ENCODE measurements at regions not wholly inside any gene's neighbourhood (a gene's known extent, or its start where the extent isn't known, plus 50 kb on each side); places are given as distances from the start of the nearest gene placed in this dataset.

GRCh38 chr15:87609894-87610293 lies 646.6 kb downstream of the NTRK3 start:
- Histone ChIP-seq H3K4me3 (ENCODE audit: control insufficient read depth in 1 of 7, extremely low read depth in 1 of 7, insufficient read depth in 4 of 7, low read depth in 2 of 7, low read length in 6 of 7) (no peak overlapping the region), H3K4me1 (ENCODE audit: control extremely low read depth in 1 of 4, control insufficient read depth in 4 of 4, insufficient read depth in 4 of 4, low read length in 3 of 4) (no peaks in the 10 kb centered on the region), H3K27ac (ENCODE audit: insufficient read depth in 1 of 2, low read depth in 1 of 2, low read length in 2 of 2, poor library complexity in 1 of 2, severe bottlenecking in 2 of 2) (no peak overlapping the region), H3K36me3 (ENCODE audit: control insufficient read depth in 4 of 4, insufficient read depth in 4 of 4, low read length in 3 of 4) (no peaks in the 10 kb centered on the region), H3K27me3 (replicated peaks in 2 of 5; ENCODE audit: control insufficient read depth in 4 of 5, insufficient read depth in 5 of 5, low read length in 4 of 5) (peaks cover 0 to 4% (median 0%) of the 10 kb centered on the region in 5 experiments), H3K9me3 (ENCODE audit: control extremely low read depth in 1 of 5, control insufficient read depth in 4 of 5, insufficient read depth in 2 of 5, low read depth in 1 of 5, low read length in 4 of 5) (no peaks in the 10 kb centered on the region)
- ChIA-PET CTCF (no interaction called here), POLR2A (no interaction called here)
- 85% methylated on average over 3 of the region's 4 CpGs for WGBS (ENCODE audit: insufficient coverage)
- DNase-seq, result no peak

- Histone ChIP-seq H3K36me3 (ENCODE audit: control insufficient read depth in 4 of 4, insufficient read depth in 4 of 4, low read length in 3 of 4) (no peaks in the 10 kb centered on the region), H3K4me3 (ENCODE audit: control insufficient read depth in 1 of 7, extremely low read depth in 1 of 7, insufficient read depth in 4 of 7, low read depth in 2 of 7, low read length in 6 of 7) (no peak overlapping the region), H3K27ac (ENCODE audit: insufficient read depth in 1 of 2, low read depth in 1 of 2, low read length in 2 of 2, poor library complexity in 1 of 2, severe bottlenecking in 2 of 2) (no peak overlapping the region), H3K4me1 (ENCODE audit: control extremely low read depth in 1 of 4, control insufficient read depth in 4 of 4, insufficient read depth in 4 of 4, low read length in 3 of 4) (no peaks in the 10 kb centered on the region), H3K9me3 (ENCODE audit: control extremely low read depth in 1 of 5, control insufficient read depth in 4 of 5, insufficient read depth in 2 of 5, low read depth in 1 of 5, low read length in 4 of 5) (no peaks in the 10 kb centered on the region), H3K27me3 (replicated peaks in 2 of 5; ENCODE audit: control insufficient read depth in 4 of 5, insufficient read depth in 5 of 5, low read length in 4 of 5) (peaks cover 0 to 4% (median 0%) of the 10 kb centered on the region in 5 experiments)
- CTCF ChIA-PET, result no interaction called here
- POLR2A ChIA-PET, result no interaction called here
- no CpG with 5 or more reads among the region's 1 CpG for WGBS (ENCODE audit: insufficient coverage)
- no peak for DNase-seq
Measured at GRCh38 chr15:87609474-87609873, 647.1 kb downstream of the NTRK3 start.

GRCh38 chr15:87608238-87609028 lies 648.1 kb downstream of the NTRK3 start:
- WGBS (ENCODE audit: insufficient coverage), result 91% methylated on average over 3 of the region's 6 CpGs
- no peaks in the 10 kb centered on the region for H3K9me3 ChIP-seq (ENCODE audit: control extremely low read depth in 1 of 5, control insufficient read depth in 4 of 5, insufficient read depth in 2 of 5, low read depth in 1 of 5, low read length in 4 of 5)
- POLR2A ChIA-PET, result no interaction called here
- no peaks in the 10 kb centered on the region for H3K4me1 ChIP-seq (ENCODE audit: control extremely low read depth in 1 of 4, control insufficient read depth in 4 of 4, insufficient read depth in 4 of 4, low read length in 3 of 4)
- no peak overlapping the region for H3K27ac ChIP-seq (ENCODE audit: insufficient read depth in 1 of 2, low read depth in 1 of 2, low read length in 2 of 2, poor library complexity in 1 of 2, severe bottlenecking in 2 of 2)
- no peaks in the 10 kb centered on the region for H3K36me3 ChIP-seq (ENCODE audit: control insufficient read depth in 4 of 4, insufficient read depth in 4 of 4, low read length in 3 of 4)
- CTCF ChIA-PET, result no interaction called here
- no peaks in the 10 kb centered on the region for H3K27me3 ChIP-seq (replicated peaks in 2 of 5; ENCODE audit: control insufficient read depth in 4 of 5, insufficient read depth in 5 of 5, low read length in 4 of 5)
- no peak for DNase-seq
- no peak overlapping the region for H3K4me3 ChIP-seq (ENCODE audit: control insufficient read depth in 1 of 7, extremely low read depth in 1 of 7, insufficient read depth in 4 of 7, low read depth in 2 of 7, low read length in 6 of 7)

GRCh38 chr15:87606971-87607370 lies 649.6 kb downstream of the NTRK3 start:
- POLR2A ChIA-PET, result no interaction called here
- CTCF ChIA-PET, result no interaction called here
- Histone ChIP-seq H3K27me3 (replicated peaks in 2 of 5; ENCODE audit: control insufficient read depth in 4 of 5, insufficient read depth in 5 of 5, low read length in 4 of 5) (no peaks in the 10 kb centered on the region), H3K9me3 (ENCODE audit: control extremely low read depth in 1 of 5, control insufficient read depth in 4 of 5, insufficient read depth in 2 of 5, low read depth in 1 of 5, low read length in 4 of 5) (no peaks in the 10 kb centered on the region), H3K27ac (ENCODE audit: insufficient read depth in 1 of 2, low read depth in 1 of 2, low read length in 2 of 2, poor library complexity in 1 of 2, severe bottlenecking in 2 of 2) (no peak overlapping the region), H3K4me1 (ENCODE audit: control extremely low read depth in 1 of 4, control insufficient read depth in 4 of 4, insufficient read depth in 4 of 4, low read length in 3 of 4) (no peaks in the 10 kb centered on the region), H3K36me3 (ENCODE audit: control insufficient read depth in 4 of 4, insufficient read depth in 4 of 4, low read length in 3 of 4) (no peaks in the 10 kb centered on the region), H3K4me3 (ENCODE audit: control insufficient read depth in 1 of 7, extremely low read depth in 1 of 7, insufficient read depth in 4 of 7, low read depth in 2 of 7, low read length in 6 of 7) (no peak overlapping the region)
- DNase-seq, result no peak
- no CpG with 5 or more reads among the region's 1 CpG for WGBS (ENCODE audit: insufficient coverage)

GRCh38 chr15:87604857-87605446 lies 651.6 kb downstream of the NTRK3 start:
- no peak overlapping the region for H3K27ac ChIP-seq (ENCODE audit: insufficient read depth in 1 of 2, low read depth in 1 of 2, low read length in 2 of 2, poor library complexity in 1 of 2, severe bottlenecking in 2 of 2)
- no peaks in the 10 kb centered on the region for H3K4me1 ChIP-seq (ENCODE audit: control extremely low read depth in 1 of 4, control insufficient read depth in 4 of 4, insufficient read depth in 4 of 4, low read length in 3 of 4)
- H3K9me3 ChIP-seq (ENCODE audit: control extremely low read depth in 1 of 5, control insufficient read depth in 4 of 5, insufficient read depth in 2 of 5, low read depth in 1 of 5, low read length in 4 of 5), result no peaks in the 10 kb centered on the region
- CTCF ChIA-PET, result interaction anchor here (0.9 to 1.7 kb wide), 2 partner anchors 9 to 15 kb away, joined by 3 to 5 read pairs; no protein-coding TSS in a partner anchor
- no peaks in the 10 kb centered on the region for H3K36me3 ChIP-seq (ENCODE audit: control insufficient read depth in 4 of 4, insufficient read depth in 4 of 4, low read length in 3 of 4)
- POLR2A ChIA-PET, result no interaction called here
- no peaks in the 10 kb centered on the region for H3K27me3 ChIP-seq (replicated peaks in 2 of 5; ENCODE audit: control insufficient read depth in 4 of 5, insufficient read depth in 5 of 5, low read length in 4 of 5)
- WGBS (ENCODE audit: insufficient coverage), result 14% methylated on average over 4 of the region's 6 CpGs
- no peak overlapping the region for H3K4me3 ChIP-seq (ENCODE audit: control insufficient read depth in 1 of 7, extremely low read depth in 1 of 7, insufficient read depth in 4 of 7, low read depth in 2 of 7, low read length in 6 of 7)
- DNase-seq, result peak; percentile 3 to 12 (median 9)

GRCh38 chr15:87602371-87602770 lies 654.2 kb downstream of the NTRK3 start:
- Histone ChIP-seq H3K4me1 (ENCODE audit: control extremely low read depth in 1 of 4, control insufficient read depth in 4 of 4, insufficient read depth in 4 of 4, low read length in 3 of 4) (no peaks in the 10 kb centered on the region), H3K4me3 (ENCODE audit: control insufficient read depth in 1 of 7, extremely low read depth in 1 of 7, insufficient read depth in 4 of 7, low read depth in 2 of 7, low read length in 6 of 7) (no peak overlapping the region), H3K27me3 (replicated peaks in 2 of 5; ENCODE audit: control insufficient read depth in 4 of 5, insufficient read depth in 5 of 5, low read length in 4 of 5) (no peaks in the 10 kb centered on the region), H3K27ac (ENCODE audit: insufficient read depth in 1 of 2, low read depth in 1 of 2, low read length in 2 of 2, poor library complexity in 1 of 2, severe bottlenecking in 2 of 2) (no peak overlapping the region), H3K36me3 (ENCODE audit: control insufficient read depth in 4 of 4, insufficient read depth in 4 of 4, low read length in 3 of 4) (no peaks in the 10 kb centered on the region), H3K9me3 (ENCODE audit: control extremely low read depth in 1 of 5, control insufficient read depth in 4 of 5, insufficient read depth in 2 of 5, low read depth in 1 of 5, low read length in 4 of 5) (no peaks in the 10 kb centered on the region)
- POLR2A ChIA-PET, result no interaction called here
- DNase-seq, result no peak
- no CpG with 5 or more reads among the region's 1 CpG for WGBS (ENCODE audit: insufficient coverage)
- CTCF ChIA-PET, result interaction anchor here (1.5 kb wide), 1 partner anchor 16 kb away, joined by 3 read pairs; no protein-coding TSS in a partner anchor

- no peak overlapping the region for H3K27ac ChIP-seq (ENCODE audit: insufficient read depth in 1 of 2, low read depth in 1 of 2, low read length in 2 of 2, poor library complexity in 1 of 2, severe bottlenecking in 2 of 2)
- H3K4me3 ChIP-seq (ENCODE audit: control insufficient read depth in 1 of 7, extremely low read depth in 1 of 7, insufficient read depth in 4 of 7, low read depth in 2 of 7, low read length in 6 of 7), result no peak overlapping the region
- CTCF ChIA-PET, result no interaction called here
- WGBS (ENCODE audit: insufficient coverage), result 100% methylated on average over 1 of the region's 4 CpGs
- no peak for DNase-seq
- POLR2A ChIA-PET, result no interaction called here
- H3K9me3 ChIP-seq (ENCODE audit: control extremely low read depth in 1 of 5, control insufficient read depth in 4 of 5, insufficient read depth in 2 of 5, low read depth in 1 of 5, low read length in 4 of 5), result no peaks in the 10 kb centered on the region
- no peaks in the 10 kb centered on the region for H3K27me3 ChIP-seq (replicated peaks in 2 of 5; ENCODE audit: control insufficient read depth in 4 of 5, insufficient read depth in 5 of 5, low read length in 4 of 5)
- H3K36me3 ChIP-seq (ENCODE audit: control insufficient read depth in 4 of 4, insufficient read depth in 4 of 4, low read length in 3 of 4), result no peaks in the 10 kb centered on the region
- no peaks in the 10 kb centered on the region for H3K4me1 ChIP-seq (ENCODE audit: control extremely low read depth in 1 of 4, control insufficient read depth in 4 of 4, insufficient read depth in 4 of 4, low read length in 3 of 4)
Measured at GRCh38 chr15:87599616-87600015, 656.9 kb downstream of the NTRK3 start.

Data from common myeloid progenitor, CD34-positive (primary cell).